Panc1 (cell line): ENCODE measurements at regions not wholly inside any gene's neighbourhood (a gene's known extent, or its start where the extent isn't known, plus 50 kb on each side); places are given as distances from the start of the nearest gene placed in this dataset.

Experiments used
- ATAC-seq: fragments of 200-7000 bp; cut with Tn5 transposase; 2 replicates; pipeline ENCODE4 v1.9.1; 2020; ENCODE audit warnings: mild to moderate bottlenecking, moderate library complexity
- BruUV-seq: library from RNA; stranded (reverse); fragments of 400-500 nt; replicated peaks from 2 replicates; lab custom pipeline; 2021; lab: Mats Ljungman, UMichigan
- CTCF ChIA-PET: fragments of 300-600 bp; sonication (Branson Sonifier 250); formaldehyde crosslinking; loops from one replicate; lab custom pipeline; 2022; ENCODE audit warnings: antibody characterized with exemption; lab: Charles Lee
- POLR2A ChIA-PET: fragments of 300-600 bp; sonication (Branson Sonifier 250); formaldehyde crosslinking; loops from one replicate; lab custom pipeline; 2022; ENCODE audit warnings: antibody characterized with exemption; lab: Charles Lee
- DNase-seq: peaks from one replicate; pipeline ENCODE4 v3.0.0-alpha.2; 2010; ENCODE audit warnings: low read depth, low spot score
- H3K27ac ChIP-seq: 2 replicates; pipeline ENCODE4 v1.5.1; 2011; ENCODE audit warnings: mild to moderate bottlenecking, low read length, inconsistent platforms
- H3K27me3 ChIP-seq: fragments of 200-500 bp; sonication (Bioruptor generic); 2 replicates; pipeline ENCODE4 v1.6.0; 2014; ENCODE audit warnings: low read length, inconsistent platforms; ENCODE audit not compliant: control insufficient read depth, insufficient read depth
- H3K36me3 ChIP-seq: fragments of 200-500 bp; sonication (Bioruptor generic); 2 replicates; pipeline ENCODE4 v1.5.1; 2014; ENCODE audit warnings: inconsistent platforms, mild to moderate bottlenecking, low read length, moderate library complexity; ENCODE audit not compliant: control insufficient read depth, insufficient read depth
- H3K4me1 ChIP-seq: 2 replicates; pipeline ENCODE4 v1.5.1; 2011; ENCODE audit warnings: inconsistent platforms, mild to moderate bottlenecking, low read length, moderate library complexity; ENCODE audit not compliant: control insufficient read depth, insufficient read depth
- H3K4me3 ChIP-seq, 2 experiments: 2 replicates each; pipeline ENCODE4 v1.5.1; 2011 to 2012; ENCODE audit warnings: low read depth in 2 of 2, low read length in 2 of 2, mild to moderate bottlenecking in 2 of 2, inconsistent platforms in 1 of 2, moderate library complexity in 1 of 2
- H3K9me3 ChIP-seq: fragments of 200-500 bp; sonication (Bioruptor generic); 2 replicates; pipeline ENCODE4 v1.5.1; 2014; ENCODE audit warnings: low read depth, mild to moderate bottlenecking, inconsistent platforms, low read length, moderate library complexity; ENCODE audit not compliant: control insufficient read depth, insufficient read depth
- CTCF ChIP-seq: fragments of 450-650 bp; IDR thresholded peaks from 2 replicates; pipeline ENCODE4 v1.5.1; 2017; ENCODE audit warnings: mild to moderate bottlenecking
- REST ChIP-seq, 2 experiments: IDR thresholded peaks; 2 replicates each; pipeline ENCODE4 v1.6.1; 2011 to 2012; ENCODE audit warnings: low read depth in 2 of 2, control low read depth in 1 of 2, low read length in 1 of 2, mild to moderate bottlenecking in 1 of 2, moderate library complexity in 1 of 2; ENCODE audit not compliant: insufficient read depth in 1 of 2
- SIN3A ChIP-seq: IDR thresholded peaks from 2 replicates; pipeline ENCODE4 v1.6.1; 2012; ENCODE audit warnings: low read depth, mild to moderate bottlenecking, low read length, moderate library complexity, borderline replicate concordance; ENCODE audit not compliant: insufficient read depth
- TCF7L2 ChIP-seq: IDR thresholded peaks from 2 replicates; pipeline ENCODE4 v1.6.1; 2011; ENCODE audit warnings: mild to moderate bottlenecking, low read depth, low read length, inconsistent platforms
- in situ Hi-C: cut with HindIII; loops from 2 replicates; pipeline ENCODE4 v1.10.0; 2016; ENCODE audit warnings: low sequenced_read_pairs, low pct_unique_long_range_greater_than_20kb
- intact Hi-C: fragments of 100-400 bp; cut with micrococcal nuclease; formaldehyde crosslinking; loops from one replicate; pipeline ENCODE4 v1.10.0; 2022; ENCODE audit not compliant: unreplicated experiment

GRCh38 chr2:31729442-31730092 is 148.8 kb upstream of the SRD5A2 start:
- no peak overlapping the region for H3K27ac ChIP-seq
- CTCF ChIA-PET = no interaction called here
- BruUV-seq = no TSS peak
- H3K9me3 ChIP-seq = no peaks in the 10 kb centered on the region
- no peaks in the 10 kb centered on the region for H3K4me1 ChIP-seq
- peak; percentile 84 for ATAC-seq
- in situ Hi-C loops (no loop called here), intact Hi-C loops (no loop called here)
- no peaks in the 10 kb centered on the region for H3K36me3 ChIP-seq
- DNase-seq = peak; percentile 12
- POLR2A ChIA-PET = no interaction called here
- no peaks in the 10 kb centered on the region for H3K27me3 ChIP-seq
- H3K4me3 ChIP-seq = no peak overlapping the region
- TF ChIP-seq CTCF (peak; percentile 74), SIN3A (no peak)

DNA sequence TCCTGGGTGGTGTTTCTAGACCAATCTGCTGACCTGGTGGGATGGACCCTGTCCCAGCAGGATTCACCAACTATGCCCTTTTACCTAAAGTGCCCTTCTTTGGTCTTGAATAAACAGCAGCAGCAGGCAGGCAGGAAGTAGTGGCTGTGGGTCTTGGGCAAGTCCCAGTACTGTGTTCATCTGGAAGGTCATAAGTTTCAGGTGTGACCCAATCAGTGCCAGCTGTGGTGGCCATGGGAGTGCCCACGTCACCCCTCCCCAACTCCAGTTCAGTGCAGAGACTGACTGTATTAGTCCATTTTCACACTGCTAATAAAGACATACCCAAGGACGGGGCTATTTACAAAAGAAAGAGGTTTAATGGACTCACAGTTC is 148.3 kb upstream of the SRD5A2 start:
- TF ChIP-seq REST (IDR thresholded peaks at IDR 0.05; ENCODE audit: insufficient read depth in 1 of 2, low read depth in 2 of 2, low read length in 1 of 2) = no peak
- TF ChIP-seq SIN3A = no peak
- TF ChIP-seq TCF7L2 = no peak
- TF ChIP-seq CTCF = no peak
- Histone ChIP-seq H3K27me3 (no peaks in the 10 kb centered on the region), H3K4me3 (no peak overlapping the region), H3K27ac (no peak overlapping the region), H3K4me1 (no peaks in the 10 kb centered on the region), H3K36me3 (no peaks in the 10 kb centered on the region), H3K9me3 (no peaks in the 10 kb centered on the region)
- no TSS peak for BruUV-seq
- ChIA-PET CTCF (no interaction called here), POLR2A (no interaction called here)
- no peak for DNase-seq
- intact Hi-C loops (no loop called here), in situ Hi-C loops (no loop called here)
- ATAC-seq = no peak
